ENCODE measurements at regions not wholly inside any gene's neighbourhood (a gene's known extent, or its start where the extent isn't known, plus 50 kb on each side); places are given as distances from the start of the nearest gene placed in this dataset.

GRCh38 chr5:171628633-171628974 lies 157.0 kb upstream of the SMIM23 start:
- TF ChIP-seq TIGD3 (CRISPR knock-in tag; IDR thresholded peaks at IDR 0.05; ENCODE audit: borderline replicate concordance): no peak
- TF ChIP-seq ZMYM3 (CRISPR knock-in tag; IDR thresholded peaks at IDR 0.05): no peak
- TF ChIP-seq, protein P1, sequence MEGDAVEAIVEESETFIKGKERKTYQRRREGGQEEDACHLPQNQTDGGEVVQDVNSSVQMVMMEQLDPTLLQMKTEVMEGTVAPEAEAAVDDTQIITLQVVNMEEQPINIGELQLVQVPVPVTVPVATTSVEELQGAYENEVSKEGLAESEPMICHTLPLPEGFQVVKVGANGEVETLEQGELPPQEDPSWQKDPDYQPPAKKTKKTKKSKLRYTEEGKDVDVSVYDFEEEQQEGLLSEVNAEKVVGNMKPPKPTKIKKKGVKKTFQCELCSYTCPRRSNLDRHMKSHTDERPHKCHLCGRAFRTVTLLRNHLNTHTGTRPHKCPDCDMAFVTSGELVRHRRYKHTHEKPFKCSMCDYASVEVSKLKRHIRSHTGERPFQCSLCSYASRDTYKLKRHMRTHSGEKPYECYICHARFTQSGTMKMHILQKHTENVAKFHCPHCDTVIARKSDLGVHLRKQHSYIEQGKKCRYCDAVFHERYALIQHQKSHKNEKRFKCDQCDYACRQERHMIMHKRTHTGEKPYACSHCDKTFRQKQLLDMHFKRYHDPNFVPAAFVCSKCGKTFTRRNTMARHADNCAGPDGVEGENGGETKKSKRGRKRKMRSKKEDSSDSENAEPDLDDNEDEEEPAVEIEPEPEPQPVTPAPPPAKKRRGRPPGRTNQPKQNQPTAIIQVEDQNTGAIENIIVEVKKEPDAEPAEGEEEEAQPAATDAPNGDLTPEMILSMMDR (CRISPR knock-in tag; IDR thresholded peaks at IDR 0.05): no peak
- TF ChIP-seq, protein P2, sequence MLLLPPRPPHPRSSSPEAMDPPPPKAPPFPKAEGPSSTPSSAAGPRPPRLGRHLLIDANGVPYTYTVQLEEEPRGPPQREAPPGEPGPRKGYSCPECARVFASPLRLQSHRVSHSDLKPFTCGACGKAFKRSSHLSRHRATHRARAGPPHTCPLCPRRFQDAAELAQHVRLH (CRISPR knock-in tag; IDR thresholded peaks at IDR 0.05; ENCODE audit: borderline replicate concordance, low read depth): no peak
- TF ChIP-seq ZNF232 (CRISPR knock-in tag; IDR thresholded peaks at IDR 0.05; ENCODE audit: borderline replicate concordance): no peak
- no peak for TF ChIP-seq NAIF1 (CRISPR knock-in tag; IDR thresholded peaks at IDR 0.05; ENCODE audit: borderline replicate concordance)
- no peak for TF ChIP-seq KDM4B (CRISPR knock-in tag; IDR thresholded peaks at IDR 0.05)
- TF ChIP-seq YY1 (IDR thresholded peaks at IDR 0.05; ENCODE audit: insufficient read depth, insufficient replicate concordance, low read depth, low read length): no peak
- TF ChIP-seq KLF13 (CRISPR knock-in tag; IDR thresholded peaks at IDR 0.05): no peak
- TF ChIP-seq ZNF274 (CRISPR knock-in tag; IDR thresholded peaks at IDR 0.05): no peak
- TF ChIP-seq POLR2G (IDR thresholded peaks at IDR 0.05; ENCODE audit: low read depth, low read length): no peak
- no peak for TF ChIP-seq POLR2AphosphoS5 (IDR thresholded peaks at IDR 0.05; ENCODE audit: low read depth, low read length)
- no peak for TF ChIP-seq NFYB (CRISPR knock-in tag; IDR thresholded peaks at IDR 0.05)
- TF ChIP-seq FOSL1 (CRISPR knock-in tag; IDR thresholded peaks at IDR 0.05; ENCODE audit: borderline replicate concordance): no peak

All from HepG2 (cell line).